OCI-LY1 (cell line): ENCODE measurements at regions not wholly inside any gene's neighbourhood (a gene's known extent, or its start where the extent isn't known, plus 50 kb on each side); places are given as distances from the start of the nearest gene placed in this dataset.

Experiments used
- EZH2 ChIP-seq: fragments of 200-600 bp; sonication (generic), shearing (Covaris generic); IDR thresholded peaks from 2 replicates; pipeline ENCODE4 v1.8.0; 2017; ENCODE audit warnings: borderline replicate concordance, mixed run types, mild to moderate bottlenecking, antibody characterized with exemption, low read length, moderate library complexity, mixed read lengths
- TF ChIP-seq, protein P1 (sequence below): fragments of 200-600 bp; sonication (generic), shearing (Covaris generic); IDR thresholded peaks from 2 replicates; pipeline ENCODE4 v1.5.1; 2017; ENCODE audit warnings: mild to moderate bottlenecking, antibody characterized with exemption, low read length, moderate library complexity, mixed read lengths

DNA sequence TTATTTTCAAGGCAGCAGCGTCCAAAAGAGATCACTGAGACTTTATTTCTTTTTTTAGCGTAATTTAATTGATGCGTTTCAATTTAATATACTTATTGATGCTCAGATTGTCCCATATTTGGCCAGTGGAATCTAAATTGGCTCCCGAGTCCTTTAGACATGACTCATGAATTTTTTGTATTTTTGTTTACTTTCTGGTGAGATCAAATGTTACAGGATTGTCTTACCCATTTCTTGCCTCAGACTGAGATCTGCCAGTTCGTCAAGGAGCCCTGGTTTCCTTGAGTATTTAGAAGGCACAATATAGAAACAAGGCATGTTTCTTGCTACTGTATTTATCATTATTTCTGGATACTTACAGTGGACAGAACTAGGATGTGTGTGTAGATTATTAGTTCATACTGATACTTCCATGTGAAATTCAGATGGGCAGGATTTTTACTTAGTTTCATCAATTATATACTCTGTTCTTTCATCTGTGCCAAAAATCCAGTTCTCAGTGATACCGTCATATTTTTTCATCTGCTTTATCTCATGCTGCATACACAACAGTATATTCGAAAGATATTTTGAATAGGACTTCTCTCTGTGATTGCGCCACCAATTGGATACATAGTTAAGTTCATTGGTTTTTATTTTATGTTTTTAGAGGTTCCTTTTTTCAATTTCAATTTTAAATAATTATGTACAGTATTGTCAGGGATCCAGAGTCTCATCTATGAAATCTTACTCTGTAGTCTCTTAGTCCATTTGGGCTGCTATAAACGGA lies 436.9 kb upstream of the C2CD4B start:
- TF ChIP-seq, protein P1, sequence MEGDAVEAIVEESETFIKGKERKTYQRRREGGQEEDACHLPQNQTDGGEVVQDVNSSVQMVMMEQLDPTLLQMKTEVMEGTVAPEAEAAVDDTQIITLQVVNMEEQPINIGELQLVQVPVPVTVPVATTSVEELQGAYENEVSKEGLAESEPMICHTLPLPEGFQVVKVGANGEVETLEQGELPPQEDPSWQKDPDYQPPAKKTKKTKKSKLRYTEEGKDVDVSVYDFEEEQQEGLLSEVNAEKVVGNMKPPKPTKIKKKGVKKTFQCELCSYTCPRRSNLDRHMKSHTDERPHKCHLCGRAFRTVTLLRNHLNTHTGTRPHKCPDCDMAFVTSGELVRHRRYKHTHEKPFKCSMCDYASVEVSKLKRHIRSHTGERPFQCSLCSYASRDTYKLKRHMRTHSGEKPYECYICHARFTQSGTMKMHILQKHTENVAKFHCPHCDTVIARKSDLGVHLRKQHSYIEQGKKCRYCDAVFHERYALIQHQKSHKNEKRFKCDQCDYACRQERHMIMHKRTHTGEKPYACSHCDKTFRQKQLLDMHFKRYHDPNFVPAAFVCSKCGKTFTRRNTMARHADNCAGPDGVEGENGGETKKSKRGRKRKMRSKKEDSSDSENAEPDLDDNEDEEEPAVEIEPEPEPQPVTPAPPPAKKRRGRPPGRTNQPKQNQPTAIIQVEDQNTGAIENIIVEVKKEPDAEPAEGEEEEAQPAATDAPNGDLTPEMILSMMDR, result no peak
- no peak for TF ChIP-seq EZH2
